HG03354 (cell line): ENCODE measurements at regions not wholly inside any gene's neighbourhood (a gene's known extent, or its start where the extent isn't known, plus 50 kb on each side); places are given as distances from the start of the nearest gene placed in this dataset.

Source experiments
- ATAC-seq: cut with Tn5 transposase; IDR thresholded peaks from one replicate; pipeline ENCODE4 v1.9.1; 2021; ENCODE audit warnings: mild to moderate bottlenecking; ENCODE audit not compliant: unreplicated experiment, poor library complexity, severe bottlenecking

DNA sequence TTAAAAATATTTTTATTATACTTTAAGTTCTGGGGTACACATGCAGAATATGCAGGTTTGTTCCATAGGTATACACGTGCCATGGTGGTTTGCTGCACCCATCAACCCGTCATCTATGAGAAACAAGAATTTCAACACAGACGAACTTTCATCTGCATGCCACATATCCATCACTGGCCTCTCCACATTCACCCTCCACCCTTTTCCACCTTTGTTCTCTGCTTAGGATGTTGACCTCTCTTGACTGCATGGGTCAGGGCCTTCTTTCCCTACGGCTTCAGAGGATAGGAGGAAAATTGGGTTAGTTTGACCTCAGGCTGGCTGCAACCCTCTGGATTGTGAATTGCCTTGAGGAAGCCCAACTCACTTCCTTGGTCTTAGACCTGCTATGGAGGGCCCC lies 260.9 kb downstream of the MREG start:
- no peak for ATAC-seq

DNA sequence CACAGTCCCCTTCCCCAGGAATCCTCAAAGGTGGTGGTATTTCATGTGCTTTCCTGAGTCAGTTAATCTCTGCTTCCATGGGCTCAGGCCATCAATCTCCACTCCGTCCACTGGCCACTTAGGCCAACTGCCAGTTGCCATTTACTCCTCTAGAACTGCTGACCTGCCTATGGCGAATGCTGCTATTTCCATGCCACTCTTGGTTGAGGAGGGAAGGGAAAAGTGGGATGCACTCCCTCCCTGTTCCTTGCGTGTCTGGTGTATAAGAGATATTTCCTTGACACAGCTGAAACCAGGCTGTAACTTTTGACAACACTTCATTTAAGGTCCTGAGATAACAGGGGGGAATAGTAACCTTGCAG lies 261.5 kb downstream of the MREG start:
- ATAC-seq = no peak

DNA sequence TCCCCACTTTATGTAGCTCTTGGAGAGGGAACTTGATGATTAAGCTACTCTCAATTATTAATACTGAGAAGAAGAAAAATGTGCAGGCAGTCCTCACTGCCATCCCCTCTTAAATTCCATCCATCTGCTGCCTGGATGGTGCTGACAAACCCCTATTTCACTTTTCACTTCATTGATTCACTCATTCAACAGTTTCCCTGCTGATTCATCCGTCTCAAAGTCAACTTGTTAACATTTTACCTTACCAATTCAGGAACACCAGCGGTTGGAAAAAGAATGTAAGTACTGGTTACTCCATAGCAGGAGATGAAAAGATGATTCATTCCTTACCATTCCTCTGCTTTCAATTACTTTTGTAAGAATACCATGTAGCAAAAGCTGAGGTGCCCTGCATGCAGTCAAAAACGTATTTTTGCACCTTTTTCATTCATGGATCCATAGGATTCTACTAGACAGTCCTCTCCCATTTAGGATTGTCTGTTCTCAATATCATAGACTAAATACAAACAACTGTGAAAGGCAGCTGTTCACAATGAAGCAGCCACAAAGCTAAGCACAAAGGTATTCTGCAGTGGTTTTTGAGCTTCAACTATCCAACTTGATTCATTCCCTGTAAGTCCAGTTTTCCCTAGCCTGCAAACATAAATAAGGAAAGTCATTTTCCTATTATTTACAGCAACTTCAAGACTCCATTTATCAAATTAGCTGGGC lies 262.0 kb downstream of the MREG start:
- no peak for ATAC-seq

DNA sequence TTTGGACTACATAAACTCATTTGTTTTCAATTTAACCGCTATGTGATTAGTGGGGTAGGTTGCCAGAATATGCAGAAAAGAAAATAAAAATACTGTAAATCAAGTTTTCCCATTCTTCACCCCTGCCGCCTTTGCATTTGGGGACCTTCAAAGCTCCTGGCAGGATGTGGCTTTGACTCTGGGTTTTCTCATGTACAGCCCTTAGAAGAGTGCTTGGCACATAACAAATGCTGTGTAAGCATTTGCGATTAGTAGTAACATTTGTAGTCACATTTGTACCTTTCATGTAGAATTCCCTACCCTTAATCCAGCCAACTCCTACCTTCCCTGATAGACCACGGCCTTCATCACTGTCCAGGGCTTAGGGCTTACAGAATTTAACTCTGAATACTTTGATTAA lies 262.6 kb downstream of the MREG start:
- ATAC-seq = no peak

DNA sequence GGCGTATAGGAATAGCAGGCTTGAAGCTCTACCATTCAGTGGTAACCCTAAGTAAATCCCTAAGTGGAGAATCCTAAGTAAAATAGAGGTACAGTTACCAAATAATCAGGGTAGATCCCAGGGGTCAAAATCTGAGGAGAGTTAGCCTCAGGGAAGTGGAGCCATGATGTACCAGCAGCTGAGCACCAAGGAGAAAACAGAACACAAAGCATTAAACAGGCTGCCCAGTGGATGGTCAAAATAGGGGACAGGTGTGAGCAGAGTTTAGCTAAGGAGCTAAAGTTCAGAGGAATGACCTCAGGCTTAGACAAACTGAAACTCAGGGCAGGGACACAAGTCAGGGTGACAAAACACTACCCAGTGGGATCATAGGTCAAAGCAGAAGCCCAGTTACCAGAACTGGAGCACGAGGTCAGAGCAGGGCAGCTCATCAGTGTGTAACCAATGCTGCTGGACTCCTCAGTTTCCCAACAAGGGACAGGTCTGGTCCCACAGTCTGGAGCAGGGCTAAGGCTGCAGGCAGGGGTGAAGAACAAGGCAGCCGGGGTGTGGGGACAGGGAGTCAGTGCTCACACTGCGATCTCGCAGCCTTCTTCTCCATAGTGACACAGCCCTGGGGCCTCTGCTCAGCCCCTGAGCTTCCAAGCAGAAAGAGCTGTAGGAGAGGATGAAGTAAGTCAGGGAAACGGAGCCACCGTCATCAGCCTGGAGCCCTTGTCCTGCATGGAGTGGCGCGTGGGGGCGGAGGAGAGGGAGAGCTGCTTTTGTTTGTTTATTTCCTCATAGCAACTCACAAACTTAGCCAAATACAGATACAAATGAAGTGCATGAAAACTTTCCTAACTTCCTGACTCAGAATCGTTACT lies 264.0 kb downstream of the MREG start:
- ATAC-seq = no peak

DNA sequence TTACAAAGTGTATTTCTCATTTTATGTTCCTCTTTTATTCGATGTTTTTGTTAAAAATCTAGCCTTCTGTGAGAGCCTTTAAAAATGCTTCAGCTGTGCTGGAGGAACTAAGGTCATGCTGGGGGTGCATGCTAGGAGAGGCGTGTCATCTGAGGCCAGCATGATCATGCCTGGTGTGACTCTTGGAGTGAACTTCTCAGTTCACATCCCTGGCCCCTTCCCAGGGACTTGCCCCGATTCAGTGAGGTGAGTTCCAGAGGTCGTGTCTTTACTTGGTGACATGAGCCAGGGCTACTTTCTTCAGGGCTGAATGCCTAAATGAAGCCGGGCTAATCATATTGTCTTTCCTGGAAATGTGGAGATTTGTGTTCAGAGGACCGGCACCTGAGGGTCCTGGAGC lies 264.9 kb downstream of the MREG start:
- no peak for ATAC-seq

DNA sequence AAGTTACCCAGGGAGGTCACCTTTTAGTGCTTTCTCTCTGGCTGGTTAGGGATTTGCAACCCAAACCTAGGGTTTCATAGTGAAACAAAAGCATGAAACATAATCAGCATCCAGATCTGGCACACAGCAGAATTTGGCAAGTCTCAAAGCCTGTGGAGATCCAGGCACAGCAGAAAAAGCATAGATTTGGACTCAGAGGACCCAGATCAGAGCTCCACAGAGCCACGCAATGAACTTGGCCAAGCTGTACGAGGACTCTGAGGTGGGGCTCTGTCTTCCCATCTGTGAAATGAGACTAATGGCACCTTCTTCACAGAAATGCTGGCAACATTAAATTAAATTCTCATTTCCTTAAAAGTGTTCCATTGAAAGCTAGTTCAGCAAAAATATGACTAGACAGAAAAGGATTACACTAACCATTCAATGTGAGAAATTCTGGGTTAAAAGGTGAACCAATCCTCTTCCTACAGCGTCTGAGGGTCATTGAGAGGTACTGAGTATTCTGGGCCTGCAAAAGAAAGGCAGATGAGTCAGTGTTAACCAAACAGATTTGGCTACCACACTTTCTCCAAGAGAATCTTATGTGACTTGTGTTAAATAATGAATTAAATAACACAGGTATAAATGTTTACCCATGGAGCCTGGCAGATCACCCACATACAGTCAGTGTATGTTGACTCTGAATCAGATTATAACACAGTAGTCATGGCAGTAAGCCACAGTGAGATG lies 266.3 kb downstream of the MREG start:
- no peak for ATAC-seq

DNA sequence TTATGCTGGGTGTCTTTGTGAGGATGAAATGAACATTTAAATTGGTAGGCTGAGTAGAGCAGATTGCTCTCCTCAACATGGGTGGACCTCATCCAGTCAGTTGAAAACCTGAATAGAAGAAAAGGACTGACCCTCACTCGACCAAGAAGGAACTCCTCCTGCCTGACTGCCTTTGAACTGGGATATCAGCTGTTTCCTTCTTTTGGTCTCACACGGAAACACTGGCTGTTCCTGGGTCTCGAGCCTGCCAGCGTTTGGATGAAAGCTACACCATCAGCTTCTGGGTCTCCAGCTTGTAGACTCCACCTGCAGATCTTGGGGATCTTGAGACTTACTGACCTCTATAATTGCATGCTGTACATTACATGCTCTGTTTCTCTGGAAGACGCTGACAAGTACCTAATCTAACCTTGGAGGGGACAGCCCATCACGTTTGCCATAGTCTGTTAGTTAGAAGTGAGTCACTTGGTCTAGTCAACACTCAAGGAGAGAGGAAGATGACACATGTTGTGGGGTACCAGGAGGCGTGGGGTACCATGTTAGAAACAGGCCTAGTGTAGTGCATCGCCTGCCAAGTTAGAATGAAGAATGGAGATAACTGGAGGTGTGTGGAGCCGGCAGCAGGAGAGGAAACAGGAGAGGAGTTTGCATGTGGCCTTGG lies 267.0 kb downstream of the MREG start:
- ATAC-seq = no peak

DNA sequence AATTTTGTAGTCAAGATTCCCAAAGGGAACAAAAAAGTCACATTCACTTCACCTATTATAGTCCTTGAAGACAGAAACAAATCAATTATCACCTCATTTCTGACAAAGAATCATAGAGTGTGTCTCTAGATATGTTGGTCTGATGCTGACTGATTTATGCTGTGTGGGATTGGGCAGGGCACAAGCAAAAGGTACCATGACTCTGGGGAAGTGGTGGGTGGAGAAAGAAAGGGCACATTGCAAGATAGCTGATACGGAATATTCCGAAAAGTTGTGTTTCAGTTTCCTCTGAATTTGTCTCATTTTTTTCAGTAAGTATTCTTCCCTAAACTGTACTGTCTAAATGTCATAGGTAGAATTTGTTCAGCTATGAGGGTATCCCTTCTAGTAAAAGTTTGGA lies 268.0 kb downstream of the MREG start:
- ATAC-seq = no peak

DNA sequence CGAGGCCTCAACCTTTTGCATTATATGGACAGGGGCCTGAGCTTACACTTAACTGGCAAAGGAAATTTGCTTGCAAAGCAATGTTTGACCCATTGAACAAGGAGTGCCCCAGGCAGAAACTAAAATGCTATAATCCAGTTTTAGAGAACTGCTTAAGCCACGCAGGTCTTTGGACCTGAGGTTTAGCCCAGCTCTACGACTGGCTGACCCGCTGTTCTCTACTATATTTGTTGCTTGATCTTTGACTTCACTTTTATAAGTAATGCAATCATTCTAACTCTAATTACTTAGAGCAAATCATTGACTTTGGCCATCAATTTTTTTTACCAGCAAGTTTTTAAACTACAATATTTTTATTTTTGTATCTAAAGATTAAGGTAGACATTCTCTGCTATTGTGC lies 268.8 kb downstream of the MREG start:
- ATAC-seq = no peak

DNA sequence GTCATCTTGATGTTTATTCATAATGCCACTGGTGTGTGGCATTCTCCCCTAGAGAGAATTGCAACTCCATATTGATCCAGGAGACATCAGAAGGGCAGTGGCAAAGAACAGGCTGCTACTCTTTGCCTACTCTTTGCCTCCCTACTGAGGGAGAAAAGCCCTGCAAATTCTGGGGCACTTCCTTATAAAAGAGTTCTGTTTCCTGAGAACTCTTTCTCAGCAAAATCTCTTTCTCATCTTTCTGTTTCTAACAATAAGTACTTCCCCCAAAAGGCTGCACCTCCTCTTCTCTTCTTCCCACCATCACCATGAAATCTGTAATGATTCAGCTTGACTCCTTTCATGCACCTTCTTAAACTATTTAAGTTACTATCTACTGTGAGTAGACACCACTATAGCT lies 270.3 kb downstream of the MREG start:
- ATAC-seq = no peak

DNA sequence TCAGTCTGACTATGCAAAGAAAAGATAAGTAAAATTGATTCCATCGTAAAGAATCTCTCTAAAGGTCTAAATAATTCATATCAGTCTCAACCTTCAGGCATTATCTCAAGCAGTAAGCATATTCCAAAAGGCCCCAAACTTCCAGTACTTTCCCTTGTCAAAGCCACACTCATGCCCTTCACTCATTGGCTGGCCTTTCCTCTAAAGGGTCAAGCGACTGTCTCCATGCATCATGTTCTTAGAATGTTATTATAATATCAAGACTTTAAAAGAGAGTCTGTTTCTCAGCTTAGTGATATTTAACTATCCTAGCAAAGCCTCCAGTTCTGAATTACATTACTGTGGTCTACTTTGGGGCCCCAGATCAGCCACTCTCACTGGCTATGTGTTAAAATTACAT lies 271.3 kb downstream of the MREG start:
- no peak for ATAC-seq

DNA sequence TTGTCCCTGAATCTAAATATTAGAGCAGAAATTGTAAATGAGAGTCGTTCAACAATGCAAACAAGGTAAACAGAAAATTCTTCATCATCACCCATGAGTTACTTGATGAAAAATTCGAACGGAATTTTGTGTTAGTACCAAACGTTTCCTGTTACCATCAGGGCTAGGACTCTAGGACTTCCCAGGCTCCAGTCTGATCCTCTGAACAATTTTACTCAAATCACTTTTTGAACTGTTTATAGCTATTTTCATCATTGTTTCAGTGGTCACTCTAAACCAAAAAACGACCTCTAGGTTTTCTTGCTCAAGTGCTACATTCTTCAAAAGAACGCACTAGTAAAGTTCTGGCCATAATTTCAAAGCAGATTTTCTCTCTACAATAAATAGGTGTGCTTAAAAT lies 273.3 kb downstream of the MREG start:
- ATAC-seq = no peak

DNA sequence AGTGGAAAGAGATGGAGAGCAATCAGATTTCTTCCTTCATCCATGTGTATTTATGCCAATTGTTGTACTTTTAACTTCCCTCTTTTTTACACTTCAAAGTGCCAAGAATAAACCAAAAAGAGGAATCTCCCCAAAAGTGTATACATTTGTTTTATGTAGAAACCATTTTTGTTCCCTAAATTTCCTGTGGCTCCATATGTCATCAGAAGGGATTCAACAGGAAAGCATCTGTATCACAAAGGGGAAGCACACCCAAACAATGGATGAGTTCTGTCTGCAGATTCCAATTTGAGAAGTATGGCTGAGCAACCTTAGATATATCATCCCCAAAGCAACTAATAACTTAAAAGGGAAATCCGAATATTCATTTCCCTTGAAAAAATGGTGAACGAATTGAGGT lies 275.0 kb downstream of the MREG start:
- ATAC-seq = no peak

DNA sequence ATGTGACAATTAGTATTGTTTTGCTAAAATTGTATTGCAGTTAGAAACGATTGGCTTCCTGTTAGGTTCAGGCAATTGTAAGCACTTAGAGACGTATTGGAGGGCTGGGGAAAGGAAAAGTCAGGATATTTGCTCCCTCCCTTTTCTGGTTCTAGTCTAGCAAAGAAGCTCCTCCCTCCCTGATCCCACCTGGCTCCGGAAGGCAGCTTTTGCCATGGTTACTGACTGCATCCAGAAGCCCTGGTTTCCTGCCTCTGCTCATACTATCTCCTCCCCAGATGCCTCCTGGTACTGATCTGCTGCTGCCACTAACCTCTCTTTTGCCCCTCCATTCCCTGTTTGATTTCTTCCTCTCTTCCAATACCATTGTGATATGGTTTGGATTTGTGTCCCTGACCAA lies 275.9 kb downstream of the MREG start:
- ATAC-seq = no peak

DNA sequence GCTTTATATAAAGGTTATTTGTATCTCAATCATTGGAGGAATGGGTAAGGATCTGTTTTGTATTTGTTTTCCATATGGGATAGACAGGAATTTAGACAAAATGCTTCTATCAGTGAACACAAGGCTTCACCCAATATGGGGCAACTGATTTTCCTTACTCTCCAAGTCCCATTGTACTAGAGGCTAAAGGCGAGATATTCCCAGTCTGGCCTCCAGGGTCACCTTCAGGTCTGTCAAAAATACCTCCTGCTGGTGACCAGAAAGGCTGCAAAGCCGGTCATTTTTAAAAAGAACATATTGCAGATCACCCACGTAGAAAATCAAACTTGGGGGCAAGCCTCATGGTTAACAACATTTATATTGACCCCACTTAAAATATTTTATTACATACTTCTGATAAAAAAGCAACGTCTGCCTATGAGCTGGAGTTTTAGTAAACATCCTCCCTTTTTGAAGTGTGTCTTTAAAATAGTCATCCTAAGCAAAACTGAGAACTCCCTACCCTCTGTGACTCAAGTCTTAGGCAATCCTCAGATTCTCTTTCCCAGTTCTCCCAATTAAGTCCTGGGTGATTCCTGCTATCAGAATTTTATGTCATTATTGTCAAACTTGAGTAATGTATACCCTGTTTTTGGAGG lies 276.6 kb downstream of the MREG start:
- ATAC-seq = no peak

DNA sequence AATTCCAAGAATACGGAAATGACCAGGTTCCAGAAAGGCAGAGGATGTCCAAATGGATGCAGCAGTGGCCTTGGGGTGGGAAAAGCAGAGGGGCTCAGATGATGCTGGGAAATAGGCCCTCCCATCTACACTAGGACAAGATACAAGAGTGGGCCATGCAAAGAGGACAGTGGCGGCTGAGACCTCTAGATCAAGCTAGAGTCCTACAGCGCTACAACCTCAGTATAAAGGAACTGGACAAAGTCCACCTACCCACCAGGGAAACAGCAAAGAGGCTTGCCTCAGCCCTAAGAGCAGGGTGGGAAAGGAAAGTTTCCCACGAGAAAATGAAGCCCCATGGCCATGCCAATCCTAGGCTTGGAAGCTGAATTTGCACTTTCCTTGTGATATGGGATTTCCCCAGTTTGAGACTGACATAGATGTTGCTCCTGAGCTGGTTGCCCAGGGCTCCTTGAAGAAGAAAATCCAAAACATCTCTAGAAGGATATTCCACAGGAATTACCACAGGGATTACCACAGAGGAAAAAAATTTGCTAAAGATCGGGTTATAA lies 282.2 kb downstream of the MREG start:
- ATAC-seq = no peak

DNA sequence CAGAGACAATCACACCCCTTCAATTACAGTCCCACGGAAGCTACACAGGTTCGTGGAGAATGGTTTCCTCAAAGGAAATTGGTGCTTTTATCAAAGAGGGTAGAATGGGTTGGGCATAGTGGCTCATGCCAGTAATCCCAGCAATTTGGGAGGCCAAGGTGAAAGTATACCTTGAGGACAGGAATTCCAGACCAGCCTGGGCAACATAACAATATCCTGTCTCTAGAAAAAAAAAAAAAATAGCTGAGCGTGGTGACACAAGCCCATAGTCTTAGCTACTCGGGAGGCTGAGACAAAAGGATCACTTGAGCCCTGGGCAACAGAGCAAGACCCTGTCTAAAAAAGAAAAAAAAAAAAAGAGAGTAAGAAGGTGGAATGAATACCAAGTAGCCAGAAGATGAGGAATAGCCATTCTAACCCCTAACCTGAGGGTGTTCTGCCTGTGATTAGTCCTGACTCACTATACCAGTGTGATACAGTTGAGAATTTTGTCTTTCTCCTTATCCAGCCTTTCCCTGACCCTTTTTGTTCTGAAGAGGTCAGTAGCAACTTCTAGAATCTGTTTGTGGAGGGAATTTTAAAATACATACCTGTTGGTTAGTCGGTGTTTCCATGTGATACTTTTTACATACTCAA lies 283.2 kb downstream of the MREG start:
- no peak for ATAC-seq

DNA sequence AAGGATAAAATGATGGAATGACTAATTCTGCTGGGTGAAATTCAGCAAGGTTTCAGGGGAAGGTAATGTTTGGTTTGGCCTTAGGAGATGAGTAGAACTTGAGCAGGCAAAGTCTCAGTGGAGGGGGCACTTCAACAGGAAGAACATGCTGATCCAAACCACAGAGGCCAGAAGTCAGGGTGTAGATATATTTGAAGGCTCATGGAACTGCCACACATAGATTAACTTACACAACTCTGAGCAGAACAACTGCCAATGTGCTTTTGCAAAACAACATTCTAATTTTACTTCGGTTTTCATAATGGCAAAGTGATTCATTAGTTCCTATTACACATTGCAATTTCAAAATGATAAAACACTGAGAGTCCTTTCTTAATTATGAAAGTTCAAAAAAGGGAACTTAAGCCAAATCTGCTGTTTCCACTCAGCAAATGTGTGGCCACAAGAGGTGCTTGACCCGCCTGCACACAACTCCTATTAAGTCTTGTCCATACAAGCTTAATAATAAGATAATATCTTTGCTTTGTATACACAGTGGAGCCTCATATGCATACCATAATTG lies 284.8 kb downstream of the MREG start:
- peak; percentile 57 for ATAC-seq
